Transverse colon (tissue), 3 donors: ENCODE measurements at regions not wholly inside any gene's neighbourhood (a gene's known extent, or its start where the extent isn't known, plus 50 kb on each side); places are given as distances from the start of the nearest gene placed in this dataset.

Experiments
- EP300 ChIP-seq: sonication (generic); formaldehyde crosslinking; IDR thresholded peaks from one replicate; pipeline ENCODE4 v1.6.1; 2017; ENCODE audit warnings: antibody characterized with exemption, low read depth
- POLR2A ChIP-seq: fragments of 450-650 bp; IDR thresholded peaks from one replicate; pipeline ENCODE4 v1.6.1; 2016; ENCODE audit warnings: antibody characterized with exemption, mild to moderate bottlenecking, moderate library complexity
- TF ChIP-seq, protein P1 (sequence below), 5 experiments: fragments of 200-600 bp in 3 of 5; fragments of 450-650 bp in 2 of 5; sonication (generic) in 3 of 5; IDR thresholded peaks; 1 replicate in 2 of 5; 2 replicates in 3 of 5; pipeline ENCODE4 v1.5.1; 2016 to 2017; ENCODE audit warnings: antibody characterized with exemption in 5 of 5, inconsistent platforms in 3 of 5, mild to moderate bottlenecking in 2 of 5, moderate library complexity in 1 of 5

DNA sequence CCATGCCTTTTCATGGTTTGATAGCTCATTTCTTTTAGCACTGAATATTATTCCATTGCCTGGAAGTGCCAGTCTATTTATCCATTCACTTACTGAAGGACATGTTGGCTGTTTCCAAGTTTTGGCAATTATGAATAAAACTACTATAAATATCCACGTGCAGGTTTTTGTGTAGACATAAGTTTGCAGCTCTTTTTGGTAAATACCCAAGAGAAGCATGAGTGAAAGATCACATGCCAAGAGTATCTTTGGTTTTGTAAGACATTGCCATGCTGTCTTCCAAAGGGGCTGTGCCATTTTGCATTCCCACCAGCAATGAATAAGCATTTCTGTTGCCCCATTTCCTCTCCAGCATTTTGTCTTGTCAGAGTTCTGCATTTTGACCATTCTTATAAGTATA lies 120.9 kb downstream of the MANEA start:
- TF ChIP-seq, protein P1, sequence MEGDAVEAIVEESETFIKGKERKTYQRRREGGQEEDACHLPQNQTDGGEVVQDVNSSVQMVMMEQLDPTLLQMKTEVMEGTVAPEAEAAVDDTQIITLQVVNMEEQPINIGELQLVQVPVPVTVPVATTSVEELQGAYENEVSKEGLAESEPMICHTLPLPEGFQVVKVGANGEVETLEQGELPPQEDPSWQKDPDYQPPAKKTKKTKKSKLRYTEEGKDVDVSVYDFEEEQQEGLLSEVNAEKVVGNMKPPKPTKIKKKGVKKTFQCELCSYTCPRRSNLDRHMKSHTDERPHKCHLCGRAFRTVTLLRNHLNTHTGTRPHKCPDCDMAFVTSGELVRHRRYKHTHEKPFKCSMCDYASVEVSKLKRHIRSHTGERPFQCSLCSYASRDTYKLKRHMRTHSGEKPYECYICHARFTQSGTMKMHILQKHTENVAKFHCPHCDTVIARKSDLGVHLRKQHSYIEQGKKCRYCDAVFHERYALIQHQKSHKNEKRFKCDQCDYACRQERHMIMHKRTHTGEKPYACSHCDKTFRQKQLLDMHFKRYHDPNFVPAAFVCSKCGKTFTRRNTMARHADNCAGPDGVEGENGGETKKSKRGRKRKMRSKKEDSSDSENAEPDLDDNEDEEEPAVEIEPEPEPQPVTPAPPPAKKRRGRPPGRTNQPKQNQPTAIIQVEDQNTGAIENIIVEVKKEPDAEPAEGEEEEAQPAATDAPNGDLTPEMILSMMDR (IDR thresholded peaks at IDR 0.05): no peak
- TF ChIP-seq EP300: no peak
- no peak for TF ChIP-seq POLR2A
